H1 (cell line): ENCODE measurements at regions not wholly inside any gene's neighbourhood (a gene's known extent, or its start where the extent isn't known, plus 50 kb on each side); places are given as distances from the start of the nearest gene placed in this dataset.
"Not testable (repeated sequence)": the region's sequence is repeated elsewhere in the genome, so short reads cannot be mapped to it uniquely, and the experiment has no call there.

Source experiments
- CTCF ChIA-PET: fragments of 300-600 bp; sonication (Branson Sonifier 250); formaldehyde crosslinking; loops from one replicate; lab custom pipeline; 2021; ENCODE audit not compliant: partially characterized antibody; lab: Charles Lee
- POLR2A ChIA-PET: fragments of 300-600 bp; sonication (Branson Sonifier 250); formaldehyde crosslinking; loops from one replicate; lab custom pipeline; 2021; ENCODE audit warnings: inconsistent platforms; ENCODE audit not compliant: partially characterized antibody; lab: Charles Lee
- DNase-seq, 2 experiments: peaks; one replicate each; pipeline versions ENCODE4 v3.0.0 to v3.0.0-alpha.2; 2010 to 2022; ENCODE audit warnings: low spot score in 2 of 2, low read depth in 1 of 2, mixed read lengths in 1 of 2
- FAIRE-seq: peaks from 2 replicates; lab custom pipeline; 2011; peaks lifted over from hg19 to GRCh38; lab: Jason Lieb, UNC
- H2AFZ ChIP-seq: 2 replicates; pipeline ENCODE4 v1.8.1; 2012; ENCODE audit warnings: low read length, inconsistent platforms
- H2AK5ac ChIP-seq: 2 replicates; pipeline ENCODE4 v1.6.1; 2013; ENCODE audit warnings: low read depth, low read length
- H2BK120ac ChIP-seq: replicated peaks from 2 replicates; pipeline ENCODE3; 2013; ENCODE audit warnings: low read depth, low read length, inconsistent platforms
- H2BK12ac ChIP-seq: 2 replicates; pipeline ENCODE4 v1.6.1; 2013; ENCODE audit warnings: low read depth, low read length
- H2BK15ac ChIP-seq: 2 replicates; pipeline ENCODE4 v1.6.1; 2013; ENCODE audit warnings: low read length
- H2BK20ac ChIP-seq: 2 replicates; pipeline ENCODE4 v1.6.1; 2013; ENCODE audit warnings: low read length
- H2BK5ac ChIP-seq: 2 replicates; pipeline ENCODE4 v1.6.1; 2013; ENCODE audit warnings: low read depth, low read length
- H3K14ac ChIP-seq: 2 replicates; pipeline ENCODE4 v1.6.1; 2013; ENCODE audit warnings: inconsistent platforms; ENCODE audit not compliant: insufficient read length
- H3K18ac ChIP-seq: 2 replicates; pipeline ENCODE4 v1.6.1; 2013; ENCODE audit warnings: low read length; ENCODE audit errors: extremely low read depth
- H3K23ac ChIP-seq: 2 replicates; pipeline ENCODE4 v1.6.1; 2013; ENCODE audit warnings: inconsistent platforms; ENCODE audit not compliant: insufficient read length
- H3K23me2 ChIP-seq: 2 replicates; pipeline ENCODE4 v1.6.1; 2013; ENCODE audit warnings: low read depth, low read length
- H3K27ac ChIP-seq: 2 replicates; pipeline ENCODE4 v1.6.1; 2011; ENCODE audit warnings: low read depth, low read length, inconsistent platforms
- H3K27me3 ChIP-seq, 4 experiments: replicated peaks in 1 of 4; 1 replicate in 1 of 4; 2 replicates in 3 of 4; pipeline versions ENCODE4 v1.6.1 to v1.8.1; 2011 to 2013; ENCODE audit warnings: low read length in 3 of 4, mild to moderate bottlenecking in 3 of 4, inconsistent platforms in 2 of 4, mixed read lengths in 2 of 4, moderate library complexity in 1 of 4; ENCODE audit not compliant: control insufficient read depth in 3 of 4, insufficient read depth in 3 of 4; ENCODE audit errors: extremely low read depth in 1 of 4
- H3K36me3 ChIP-seq, 4 experiments: 2 replicates each; pipeline versions ENCODE4 v1.6.1 to v1.8.1; 2011 to 2013; ENCODE audit warnings: mild to moderate bottlenecking in 4 of 4, low read length in 3 of 4, moderate library complexity in 2 of 4, control low read depth in 1 of 4, inconsistent platforms in 1 of 4; ENCODE audit not compliant: insufficient read depth in 4 of 4, control insufficient read depth in 2 of 4
- H3K4ac ChIP-seq: replicated peaks from 2 replicates; pipeline ENCODE3; 2013; ENCODE audit warnings: low read length, low read depth, mixed read lengths, inconsistent platforms; ENCODE audit not compliant: insufficient read length
- H3K4me1 ChIP-seq, 4 experiments: replicated peaks in 1 of 4; 1 replicate in 1 of 4; 2 replicates in 3 of 4; pipeline versions ENCODE4 v1.6.1 to v1.8.1; 2011 to 2013; ENCODE audit warnings: low read length in 3 of 4, inconsistent platforms in 2 of 4, mixed read lengths in 1 of 4; ENCODE audit not compliant: insufficient read depth in 4 of 4, control insufficient read depth in 3 of 4
- H3K4me2 ChIP-seq, 2 experiments: 2 replicates each; pipeline versions ENCODE4 v1.6.1 to v1.8.1; 2011 to 2013; ENCODE audit warnings: low read depth in 2 of 2, low read length in 2 of 2, control low read depth in 1 of 2, inconsistent platforms in 1 of 2, mild to moderate bottlenecking in 1 of 2; ENCODE audit not compliant: insufficient read depth in 1 of 2
- H3K4me3 ChIP-seq, 4 experiments: fragments of 200-600, 300-600 bp in 1 of 4; sonication (generic), shearing (Covaris generic), sonication (Bioruptor Twin) in 1 of 4; 2 replicates each; pipeline versions ENCODE4 v1.5.1 to v1.8.1; 2011 to 2016; ENCODE audit warnings: low read length in 4 of 4, low read depth in 3 of 4, control low read depth in 2 of 4, inconsistent platforms in 2 of 4, mild to moderate bottlenecking in 2 of 4, mixed read lengths in 1 of 4, moderate library complexity in 1 of 4; ENCODE audit not compliant: insufficient read depth in 2 of 4; ENCODE audit errors: extremely low read depth in 1 of 4
- H3K56ac ChIP-seq: replicated peaks from 2 replicates; pipeline ENCODE3; 2013; ENCODE audit warnings: low read depth, mild to moderate bottlenecking, mixed read lengths, low read length, inconsistent platforms; ENCODE audit not compliant: insufficient read length
- H3K79me1 ChIP-seq: 2 replicates; pipeline ENCODE4 v1.6.1; 2013; ENCODE audit warnings: low read depth, low read length, control low read depth
- H3K79me2 ChIP-seq, 2 experiments: 2 replicates each; pipeline versions ENCODE4 v1.6.1 to v1.8.1; 2012 to 2013; ENCODE audit warnings: low read length in 2 of 2, mild to moderate bottlenecking in 2 of 2, inconsistent platforms in 1 of 2; ENCODE audit not compliant: insufficient read depth in 2 of 2, control insufficient read depth in 1 of 2
- H3K9ac ChIP-seq, 4 experiments: replicated peaks in 1 of 4; 1 replicate in 1 of 4; 2 replicates in 3 of 4; pipeline versions ENCODE4 v1.6.1 to v1.8.1; 2011 to 2013; ENCODE audit warnings: low read depth in 3 of 4, low read length in 3 of 4, control low read depth in 2 of 4, mild to moderate bottlenecking in 2 of 4, moderate library complexity in 2 of 4, inconsistent platforms in 1 of 4; ENCODE audit errors: extremely low read depth in 1 of 4
- H3K9me3 ChIP-seq, 2 experiments: 2 replicates each; pipeline versions ENCODE4 v1.6.1 to v1.8.1; 2012 to 2013; ENCODE audit warnings: mild to moderate bottlenecking in 2 of 2, moderate library complexity in 2 of 2, control low read depth in 1 of 2, inconsistent platforms in 1 of 2, low read depth in 1 of 2, low read length in 1 of 2, mixed read lengths in 1 of 2; ENCODE audit not compliant: insufficient read depth in 2 of 2
- H4K20me1 ChIP-seq, 2 experiments: replicated peaks in 1 of 2; 2 replicates each; pipeline versions ENCODE3 to v1.8.1; 2011 to 2013; ENCODE audit warnings: inconsistent platforms in 2 of 2, low read length in 2 of 2, mild to moderate bottlenecking in 1 of 2; ENCODE audit not compliant: insufficient read depth in 2 of 2, control insufficient read depth in 1 of 2
- H4K5ac ChIP-seq: 2 replicates; pipeline ENCODE4 v1.6.1; 2013; ENCODE audit warnings: low read length, low read depth, mixed read lengths, inconsistent platforms; ENCODE audit not compliant: insufficient read length
- H4K8ac ChIP-seq: 2 replicates; pipeline ENCODE4 v1.8.0; 2013; ENCODE audit warnings: mild to moderate bottlenecking, moderate library complexity, low read length, inconsistent platforms; ENCODE audit not compliant: insufficient read depth; ENCODE audit errors: extremely low read depth
- H4K91ac ChIP-seq: replicated peaks from 2 replicates; pipeline ENCODE3; 2013; ENCODE audit warnings: low read length, mixed read lengths, inconsistent platforms; ENCODE audit not compliant: insufficient read length
- WGBS, 2 experiments: shearing (Covaris generic) in 1 of 2; methylation state at CpG; one replicate each; pipeline versions ENCODE4 v1.1.6 to v1.1.7; 2013 to 2015; ENCODE audit warnings: low lambda C conversion rate in 2 of 2, mixed read lengths in 2 of 2, inconsistent platforms in 1 of 2, low coverage in 1 of 2, missing lambda C conversion rate in 1 of 2; ENCODE audit not compliant: insufficient replicate concordance in 2 of 2, insufficient coverage in 1 of 2, insufficient read length in 1 of 2; ENCODE audit errors: extremely low coverage in 1 of 2, missing lambda C conversion rate in 1 of 2; 5-methylcytosine and 5-hydroxymethylcytosine counted together

GRCh38 chr20:30164389-30164788 is 1093.1 kb upstream of the DEFB115 start:
- peaks cover 19 to 23% of the 10 kb centered on the region in 2 experiments; a peak in 3 of 4 replicates for H3K9me3 ChIP-seq
- not testable (repeated sequence) for H3K14ac ChIP-seq

More at GRCh38 chr20:30164389-30164788, 1093.1 kb upstream of the DEFB115 start:
- CTCF ChIA-PET, H3K27me3 ChIP-seq, H4K8ac ChIP-seq, H3K56ac ChIP-seq, POLR2A ChIA-PET, H3K23me2 ChIP-seq, H3K36me3 ChIP-seq, H4K20me1 ChIP-seq, H4K5ac ChIP-seq, H3K18ac ChIP-seq, H3K27ac ChIP-seq, H3K9ac ChIP-seq, H3K4ac ChIP-seq, H2BK15ac ChIP-seq, H3K4me3 ChIP-seq, H2BK5ac ChIP-seq, H2AFZ ChIP-seq, H3K23ac ChIP-seq, H2BK12ac ChIP-seq, H2AK5ac ChIP-seq, H3K79me1 ChIP-seq, DNase-seq, H4K91ac ChIP-seq, H3K4me1 ChIP-seq, H3K79me2 ChIP-seq, H2BK20ac ChIP-seq, FAIRE-seq, H3K4me2 ChIP-seq, H2BK120ac ChIP-seq: not testable (repeated sequence)
- 84% methylated on average over 2 of the region's 2 CpGs; no CpG with 5 or more reads in 1 of the 2 experiments for WGBS, 2 experiments
